HEK293T (cell line): ENCODE measurements at regions not wholly inside any gene's neighbourhood (a gene's known extent, or its start where the extent isn't known, plus 50 kb on each side); places are given as distances from the start of the nearest gene placed in this dataset.

Experiments used
- ARNT ChIP-seq: fragments of 450-650 bp; IDR thresholded peaks from 2 replicates; pipeline ENCODE4 v1.6.1; 2017; ENCODE audit warnings: mild to moderate bottlenecking
- CTBP1 ChIP-seq: fragments of 450-650 bp; IDR thresholded peaks from 2 replicates; pipeline ENCODE4 v1.6.1; 2016; ENCODE audit warnings: borderline replicate concordance
- FOXM1 ChIP-seq: fragments of 450-650 bp; IDR thresholded peaks from 2 replicates; pipeline ENCODE4 v1.6.1; 2017; ENCODE audit warnings: mild to moderate bottlenecking, borderline replicate concordance
- HDGF ChIP-seq: fragments of 450-650 bp; IDR thresholded peaks from 2 replicates; pipeline ENCODE4 v1.6.1; 2017; ENCODE audit warnings: antibody characterized with exemption, borderline replicate concordance
- LEF1 ChIP-seq: fragments of 450-650 bp; IDR thresholded peaks from 2 replicates; pipeline ENCODE4 v1.6.1; 2017; ENCODE audit warnings: mild to moderate bottlenecking, borderline replicate concordance
- NFRKB ChIP-seq: fragments of 450-650 bp; IDR thresholded peaks from 2 replicates; pipeline ENCODE4 v1.6.1; 2016; ENCODE audit warnings: mild to moderate bottlenecking, moderate library complexity
- PKNOX1 ChIP-seq: fragments of 450-650 bp; IDR thresholded peaks from 2 replicates; pipeline ENCODE4 v1.6.1; 2016
- SP1 ChIP-seq: fragments of 450-650 bp; IDR thresholded peaks from 2 replicates; pipeline ENCODE4 v1.6.1; 2017
- SUZ12 ChIP-seq: fragments of 450-650 bp; IDR thresholded peaks from 2 replicates; pipeline ENCODE4 v1.6.1; 2016; ENCODE audit warnings: mild to moderate bottlenecking
- TARDBP ChIP-seq: fragments of 450-650 bp; IDR thresholded peaks from 2 replicates; pipeline ENCODE4 v1.6.1; 2016
- ZNF384 ChIP-seq: fragments of 450-650 bp; IDR thresholded peaks from 2 replicates; pipeline ENCODE4 v1.6.1; 2016

GRCh38 chr2:105563000-105563719, 164.3 kb upstream of the FHL2 start:
- TF ChIP-seq SP1: no peak
- TF ChIP-seq PKNOX1: no peak
- TF ChIP-seq FOXM1: no peak
- TF ChIP-seq TARDBP: no peak
- no peak for TF ChIP-seq ZNF384
- no peak for TF ChIP-seq ARNT
- TF ChIP-seq HDGF: no peak
- no peak for TF ChIP-seq LEF1
- TF ChIP-seq SUZ12: no peak
- no peak for TF ChIP-seq CTBP1
- TF ChIP-seq NFRKB: no peak
